Fibroblast of villous mesenchyme (primary cell): ENCODE measurements at regions not wholly inside any gene's neighbourhood (a gene's known extent, or its start where the extent isn't known, plus 50 kb on each side); places are given as distances from the start of the nearest gene placed in this dataset.

Experiments used
- DNase-seq: peaks from one replicate; pipeline ENCODE4 v3.0.0-alpha.2; 2010; ENCODE audit warnings: low read depth
- H3K4me3 ChIP-seq: 2 replicates; pipeline ENCODE4 v1.5.1; 2011; ENCODE audit warnings: low read depth, mild to moderate bottlenecking, low read length
- CTCF ChIP-seq: IDR thresholded peaks from 2 replicates; pipeline ENCODE4 v1.5.1; 2012; ENCODE audit warnings: low read depth, mild to moderate bottlenecking, low read length; ENCODE audit not compliant: insufficient read depth

- no peak overlapping the region for H3K4me3 ChIP-seq
- DNase-seq = no peak
- no peak for TF ChIP-seq CTCF
These were observed 107.0 kb upstream of the NSMCE3 start for GRCh38 chr15:29376590-29376989.

GRCh38 chr15:29369261-29369660 lies 99.6 kb upstream of the NSMCE3 start:
- no peak overlapping the region for H3K4me3 ChIP-seq
- no peak for TF ChIP-seq CTCF

GRCh38 chr15:29364426-29365078 lies 94.9 kb upstream of the NSMCE3 start:
- DNase-seq = no peak
- no peak for TF ChIP-seq CTCF
- no peak overlapping the region for H3K4me3 ChIP-seq

More at GRCh38 chr15:29369261-29369660, 99.6 kb upstream of the NSMCE3 start:
- DNase-seq = no peak

- no peak overlapping the region for H3K4me3 ChIP-seq
- no peak for TF ChIP-seq CTCF
- DNase-seq = no peak
These were observed 91.9 kb upstream of the NSMCE3 start for GRCh38 chr15:29361560-29361959.

GRCh38 chr15:29360152-29360551 lies 90.5 kb upstream of the NSMCE3 start:
- DNase-seq = no peak
- H3K4me3 ChIP-seq = no peak overlapping the region
- TF ChIP-seq CTCF = no peak

GRCh38 chr15:29356786-29357185 lies 87.2 kb upstream of the NSMCE3 start:
- no peak for TF ChIP-seq CTCF
- H3K4me3 ChIP-seq = no peak overlapping the region
- no peak for DNase-seq

- H3K4me3 ChIP-seq = no peak overlapping the region
- no peak for DNase-seq
- no peak for TF ChIP-seq CTCF
These were observed 85.9 kb upstream of the NSMCE3 start for GRCh38 chr15:29355477-29355876.
